PC-3 (cell line): ENCODE measurements at regions not wholly inside any gene's neighbourhood (a gene's known extent, or its start where the extent isn't known, plus 50 kb on each side); places are given as distances from the start of the nearest gene placed in this dataset.

Source experiments
- ATAC-seq: fragments of 200-7000 bp; cut with Tn5 transposase; 2 replicates; pipeline ENCODE4 v1.9.1; 2020; ENCODE audit warnings: mild to moderate bottlenecking, moderate library complexity
- BruUV-seq: library from RNA; stranded (reverse); fragments of 400-500 nt; replicated peaks from 2 replicates; lab custom pipeline; 2021; lab: Mats Ljungman, UMichigan
- CTCF ChIA-PET: fragments of 300-600 bp; sonication (Branson Sonifier 250); formaldehyde crosslinking; loops from one replicate; lab custom pipeline; 2022; ENCODE audit warnings: antibody characterized with exemption; lab: Charles Lee
- POLR2A ChIA-PET: fragments of 300-600 bp; sonication (Branson Sonifier 250); formaldehyde crosslinking; loops from one replicate; lab custom pipeline; 2022; ENCODE audit warnings: antibody characterized with exemption; ENCODE audit not compliant: unreplicated experiment; lab: Charles Lee
- DNase-seq: peaks from one replicate; pipeline ENCODE4 v3.0.0-alpha.2; 2015
- H2AFZ ChIP-seq: fragments of 300-600 bp; sonication (generic); 2 replicates; pipeline ENCODE4 v1.6.0; 2016; ENCODE audit warnings: antibody characterized with exemption, low read length
- H3F3A ChIP-seq: fragments of 300-600 bp; sonication (generic); one replicate; pipeline ENCODE4 v1.6.0; 2017; ENCODE audit warnings: antibody characterized with exemption, low read length, control low read depth, mild to moderate bottlenecking; ENCODE audit not compliant: unreplicated experiment
- H3K27ac ChIP-seq: fragments of 300-600 bp; sonication (generic); 2 replicates; pipeline ENCODE4 v1.5.1; 2016; ENCODE audit warnings: mild to moderate bottlenecking, low read length
- H3K27me3 ChIP-seq: fragments of 300-600 bp; sonication (generic); 2 replicates; pipeline ENCODE4 v1.6.1; 2016; ENCODE audit warnings: low read length, mixed read lengths
- H3K36me3 ChIP-seq: fragments of 300-600 bp; sonication (generic); 2 replicates; pipeline ENCODE4 v1.6.1; 2016; ENCODE audit warnings: low read depth, mixed run types, low read length, mixed read lengths
- H3K4me1 ChIP-seq: fragments of 300-600 bp; sonication (generic); 2 replicates; pipeline ENCODE4 v1.5.1; 2016; ENCODE audit warnings: low read length; ENCODE audit not compliant: insufficient read depth
- H3K4me2 ChIP-seq: fragments of 300-600 bp; sonication (generic); 2 replicates; pipeline ENCODE4 v1.6.0; 2016; ENCODE audit warnings: low read length
- H3K4me3 ChIP-seq: fragments of 300-600 bp; sonication (generic); 2 replicates; pipeline ENCODE4 v1.5.1; 2016; ENCODE audit warnings: mild to moderate bottlenecking, low read length, mixed read lengths
- H3K79me2 ChIP-seq: fragments of 300-600 bp; sonication (generic); 2 replicates; pipeline ENCODE4 v1.6.1; 2017; ENCODE audit warnings: low read length, mixed read lengths
- H3K9ac ChIP-seq: fragments of 300-600 bp; sonication (generic); 2 replicates; pipeline ENCODE4 v1.6.0; 2016; ENCODE audit warnings: mild to moderate bottlenecking, low read length
- H3K9me2 ChIP-seq: fragments of 300-600 bp; sonication (generic); replicated peaks from 2 replicates; pipeline ENCODE4 v1.6.1; 2016; ENCODE audit warnings: mixed run types, low read length, mixed read lengths
- H3K9me3 ChIP-seq: fragments of 300-600 bp; sonication (generic); 2 replicates; pipeline ENCODE4 v1.6.1; 2016; ENCODE audit warnings: low read length, mixed read lengths
- H4K20me1 ChIP-seq: fragments of 300-600 bp; sonication (generic); 2 replicates; pipeline ENCODE4 v1.6.1; 2016; ENCODE audit warnings: low read length, mixed read lengths
- CTCF ChIP-seq: fragments of 300-600 bp; sonication (generic); conservative IDR thresholded peaks from 2 replicates; pipeline ENCODE4 v1.5.1; 2017; ENCODE audit warnings: antibody characterized with exemption, low read depth, mild to moderate bottlenecking, low read length
- EZH2 ChIP-seq: fragments of 300-600 bp; sonication (generic); IDR thresholded peaks from one replicate; pipeline ENCODE4 v1.6.1; 2017; ENCODE audit warnings: antibody characterized with exemption, mild to moderate bottlenecking, low read length; ENCODE audit not compliant: unreplicated experiment
- EZH2phosphoT487 ChIP-seq: fragments of 300-600 bp; sonication (generic); IDR thresholded peaks from 2 replicates; pipeline ENCODE4 v1.6.1; 2018; ENCODE audit warnings: mild to moderate bottlenecking, antibody characterized with exemption, low read length, borderline replicate concordance
- intact Hi-C: fragments of 100-400 bp; cut with micrococcal nuclease; formaldehyde crosslinking; loops from 2 replicates; pipeline ENCODE4 v1.9.0; 2023

- DNase-seq (no peak), ATAC-seq (no peak)
- Histone ChIP-seq H3K79me2 (no peaks in the 10 kb centered on the region), H3F3A (no peaks in the 10 kb centered on the region), H3K4me1 (peaks cover 20% of the 10 kb centered on the region), H3K27ac (no peak overlapping the region), H4K20me1 (no peaks in the 10 kb centered on the region), H3K9me3 (no peaks in the 10 kb centered on the region), H2AFZ (no peak overlapping the region), H3K9me2 (no peaks in the 10 kb centered on the region), H3K27me3 (no peaks in the 10 kb centered on the region), H3K4me2 (no peak overlapping the region), H3K4me3 (no peak overlapping the region), H3K36me3 (no peaks in the 10 kb centered on the region), H3K9ac (no peak overlapping the region)
- no TSS peak for BruUV-seq
- TF ChIP-seq EZH2 (no peak), CTCF (no peak), EZH2phosphoT487 (no peak)
- ChIA-PET CTCF (no interaction called here), POLR2A (no interaction called here)
- intact Hi-C loops, result loop anchor here (10.0 kb wide), 1 partner anchor 164 kb away; no protein-coding TSS in a partner anchor
Observed at GRCh38 chr13:50248516-50249143, 233.4 kb downstream of the KCNRG start.

- no peaks in the 10 kb centered on the region for H3F3A ChIP-seq
- TF ChIP-seq CTCF, result no peak
- TF ChIP-seq EZH2, result no peak
- no peak for TF ChIP-seq EZH2phosphoT487
- CTCF ChIA-PET, result no interaction called here
- H3K9me2 ChIP-seq, result no peaks in the 10 kb centered on the region
- no peaks in the 10 kb centered on the region for H3K9me3 ChIP-seq
- H3K4me3 ChIP-seq, result no peak overlapping the region
- H3K9ac ChIP-seq, result no peak overlapping the region
- H3K27me3 ChIP-seq, result no peaks in the 10 kb centered on the region
- H3K79me2 ChIP-seq, result no peaks in the 10 kb centered on the region
- no peaks in the 10 kb centered on the region for H4K20me1 ChIP-seq
- POLR2A ChIA-PET, result no interaction called here
- intact Hi-C loops, result loop anchor here (10.0 kb wide), 1 partner anchor 164 kb away; no protein-coding TSS in a partner anchor
- no peak overlapping the region for H3K27ac ChIP-seq
- H2AFZ ChIP-seq, result no peak overlapping the region
- H3K4me1 ChIP-seq, result peaks cover 15% of the 10 kb centered on the region
- no peak overlapping the region for H3K4me2 ChIP-seq
- no TSS peak for BruUV-seq
- DNase-seq (no peak), ATAC-seq (no peak)
- no peaks in the 10 kb centered on the region for H3K36me3 ChIP-seq
Observed at GRCh38 chr13:50249144-50249521, 233.9 kb downstream of the KCNRG start.

GRCh38 chr13:50250401-50250800 is 235.2 kb downstream of the KCNRG start:
- no peaks in the 10 kb centered on the region for H3K9me3 ChIP-seq
- TF ChIP-seq CTCF (no peak), EZH2phosphoT487 (no peak), EZH2 (no peak)
- no peak overlapping the region for H3K4me2 ChIP-seq
- H3K36me3 ChIP-seq, result no peaks in the 10 kb centered on the region
- no peak overlapping the region for H3K27ac ChIP-seq
- no peak for DNase-seq
- H3K27me3 ChIP-seq, result no peaks in the 10 kb centered on the region
- no peaks in the 10 kb centered on the region for H3F3A ChIP-seq
- peaks cover 5% of the 10 kb centered on the region for H3K4me1 ChIP-seq
- no peak overlapping the region for H2AFZ ChIP-seq
- ATAC-seq, result no peak
- no peaks in the 10 kb centered on the region for H4K20me1 ChIP-seq
- BruUV-seq, result no TSS peak
- H3K9ac ChIP-seq, result no peak overlapping the region
- intact Hi-C loops, result no loop called here
- no peak overlapping the region for H3K4me3 ChIP-seq
- H3K79me2 ChIP-seq, result no peaks in the 10 kb centered on the region
- no peaks in the 10 kb centered on the region for H3K9me2 ChIP-seq
- POLR2A ChIA-PET, result no interaction called here
- CTCF ChIA-PET, result interaction anchor here (0.6 kb wide), 1 partner anchor 772 kb away, joined by 3 read pairs; no protein-coding TSS in a partner anchor
